Heart left ventricle (tissue), 16 donors: ENCODE measurements at regions not wholly inside any gene's neighbourhood (a gene's known extent, or its start where the extent isn't known, plus 50 kb on each side); places are given as distances from the start of the nearest gene placed in this dataset.

Source experiments
- ATAC-seq, 4 donors: fragments of 200-7000 bp; cut with Tn5 transposase; one replicate each; pipeline ENCODE4 v1.9.1; 2020 to 2022; ENCODE audit warnings: moderate library complexity in 4 of 4, mild to moderate bottlenecking in 3 of 4, moderate number of reproducible peaks in 1 of 4
- DNase-seq, 5 donors: peaks; one replicate each; pipeline ENCODE4 v3.0.0-alpha.2; 2020
- H3K27ac ChIP-seq, 12 donors: fragments of 200-600 bp; sonication (generic) in 4 of 12; one replicate each; pipeline versions ENCODE4 v1.5.0 to v1.8.0; 2016 to 2022; ENCODE audit warnings: mild to moderate bottlenecking in 2 of 12
- H3K27me3 ChIP-seq, 9 donors: fragments of 200-600 bp; sonication (generic) in 2 of 9; one replicate each; pipeline versions ENCODE4 v1.5.1 to v1.8.0; 2016 to 2022; ENCODE audit warnings: mild to moderate bottlenecking in 3 of 9
- H3K36me3 ChIP-seq, 9 donors: fragments of 200-600 bp; sonication (generic) in 2 of 9; one replicate each; pipeline versions ENCODE4 v1.5.0 to v1.8.0; 2018 to 2022; ENCODE audit warnings: mild to moderate bottlenecking in 2 of 9
- H3K4me1 ChIP-seq, 12 donors: fragments of 200-600 bp; sonication (generic) in 4 of 12; one replicate each; pipeline versions ENCODE4 v1.5.0 to v1.8.0; 2016 to 2022; ENCODE audit warnings: mild to moderate bottlenecking in 3 of 12
- H3K4me3 ChIP-seq, 12 donors: fragments of 200-600 bp; sonication (generic) in 4 of 12; one replicate each; pipeline versions ENCODE4 v1.5.0 to v1.8.0; 2017 to 2022; ENCODE audit warnings: mild to moderate bottlenecking in 9 of 12, moderate library complexity in 4 of 12
- H3K9me3 ChIP-seq, 12 donors: fragments of 200-600 bp; sonication (generic) in 4 of 12; one replicate each; pipeline versions ENCODE4 v1.5.0 to v1.8.0; 2016 to 2022; ENCODE audit warnings: mild to moderate bottlenecking in 1 of 12
- CTCF ChIP-seq, 12 donors: fragments of 200-600 bp; sonication (generic) in 4 of 12; IDR thresholded peaks; one replicate each; pipeline versions ENCODE4 v1.5.0 to v1.8.0; 2018 to 2022; ENCODE audit warnings: antibody characterized with exemption in 12 of 12, mild to moderate bottlenecking in 5 of 12
- POLR2A ChIP-seq, 2 donors: fragments of 450-650 bp; IDR thresholded peaks; one replicate each; pipeline ENCODE4 v1.6.1; 2017; ENCODE audit warnings: antibody characterized with exemption in 2 of 2, mild to moderate bottlenecking in 2 of 2, moderate library complexity in 2 of 2
- WGBS, 4 donors: extraction: QIAGEN DNeasy Blood & Tissue Kit in 2 of 4; methylation state at CpG; one replicate each; pipeline versions ENCODE4 v1.1.5 to v1.1.7; 2013 to 2018; 5-methylcytosine and 5-hydroxymethylcytosine counted together
- intact Hi-C, 10 donors: fragments of 100-400 bp; cut with DNase I; formaldehyde crosslinking; loops; one replicate each; pipeline versions ENCODE4 v1.11.1 to v1.14.2; 2022
- donor health status: ischemic (EF 13 %, LVEDD 7.1; RV severe dilation, severe dysfunction).
- donor health status: healthy with polysubstance abuse.
- donor health status: DM: no; HTN: yes; CAD: no.
- donor health status: DM: no; HTN: no; CAD: no.
- donor health status: ischemic (EF 25% LVEDD 6.9; RV normal size, moderate dysfunction).
- donor health status: ischemic (EF 25% LVEDD 5.7; RV mildly dilated, moderate dysfunction).
- donor health status: healthy.
- donor health status: DM: yes; HTN: yes; CAD: no.
- donor health status: ischemic (EF 35%, LVEDD 5.7; RV mildly dilated, moderate dysfunction).
- donor health status: nonischemic (EF 11% LVEDD 7.7; RV severe dilation, severe dysfunction).
- donor health status: DM: yes; HTN: yes; CAD: no.
- donor health status: PGD.
- donor health status: ischemic (EF 29% LVEDD 5.4; RV normal size, mild dysfunction).
- donor health status: nonischemic (EF 23%, LVEDD 6.1; RV moderate dilation, normal function).

- no peak for TF ChIP-seq CTCF (IDR thresholded peaks at IDR 0.05)
- TF ChIP-seq POLR2A (IDR thresholded peaks at IDR 0.05): no peak
- no peak overlapping the region for H3K27ac ChIP-seq
- H3K27me3 ChIP-seq: no peaks in the 10 kb centered on the region
- no peaks in the 10 kb centered on the region for H3K36me3 ChIP-seq
- no peak overlapping the region for H3K4me3 ChIP-seq
- ATAC-seq (no peak), DNase-seq (no peak)
- 73 to 90% (median 87%) methylated on average over 1 of the region's 1 CpG for WGBS, 4 donors
- H3K4me1 ChIP-seq: no peaks in the 10 kb centered on the region
- intact Hi-C loops: no loop called here
- H3K9me3 ChIP-seq: peaks cover 0 to 9% (median 0%) of the 10 kb centered on the region in 12 donors
Measured at GRCh38 chr4:135775909-135776308, 1574.3 kb upstream of the PABPC4L start.

GRCh38 chr4:135770505-135770904, 1568.9 kb upstream of the PABPC4L start:
- Histone ChIP-seq H3K27me3 (no peaks in the 10 kb centered on the region), H3K9me3 (peaks cover 0 to 6% (median 0%) of the 10 kb centered on the region in 12 donors), H3K4me1 (no peaks in the 10 kb centered on the region), H3K4me3 (no peak overlapping the region), H3K36me3 (no peaks in the 10 kb centered on the region), H3K27ac (no peak overlapping the region)
- no peak for TF ChIP-seq CTCF (IDR thresholded peaks at IDR 0.05)
- TF ChIP-seq POLR2A (IDR thresholded peaks at IDR 0.05): no peak
- intact Hi-C loops: no loop called here
- ATAC-seq (no peak), DNase-seq (no peak)

- no peak for TF ChIP-seq CTCF (IDR thresholded peaks at IDR 0.05)
- no peak for TF ChIP-seq POLR2A (IDR thresholded peaks at IDR 0.05)
- DNase-seq (no peak), ATAC-seq (no peak)
- H3K36me3 ChIP-seq: no peaks in the 10 kb centered on the region
- WGBS, 4 donors: 77 to 83% (median 81%) methylated on average over 1 of the region's 1 CpG
- no peaks in the 10 kb centered on the region for H3K4me1 ChIP-seq
- H3K27ac ChIP-seq: no peak overlapping the region
- H3K9me3 ChIP-seq: peaks cover 0 to 11% (median 0%) of the 10 kb centered on the region in 12 donors
- intact Hi-C loops: no loop called here
- H3K27me3 ChIP-seq: no peaks in the 10 kb centered on the region
- no peak overlapping the region for H3K4me3 ChIP-seq
Measured at GRCh38 chr4:135744928-135745327, 1543.3 kb upstream of the PABPC4L start.

GRCh38 chr4:135741583-135741982, 1540.0 kb upstream of the PABPC4L start:
- DNase-seq: no peak
- WGBS, 4 donors: 39 to 48% (median 44%) methylated on average over 5 of the region's 5 CpGs
- ATAC-seq: no peak
- Histone ChIP-seq H3K27me3 (no peaks in the 10 kb centered on the region), H3K36me3 (no peaks in the 10 kb centered on the region), H3K4me3 (no peak overlapping the region), H3K9me3 (peaks cover 0 to 4% (median 0%) of the 10 kb centered on the region in 12 donors), H3K27ac (no peak overlapping the region), H3K4me1 (no peaks in the 10 kb centered on the region)
- intact Hi-C loops: no loop called here
- no peak for TF ChIP-seq POLR2A (IDR thresholded peaks at IDR 0.05)
- no peak for TF ChIP-seq CTCF (IDR thresholded peaks at IDR 0.05)
